ENCODE measurements at regions not wholly inside any gene's neighbourhood (a gene's known extent, or its start where the extent isn't known, plus 50 kb on each side); places are given as distances from the start of the nearest gene placed in this dataset.
"Not testable (repeated sequence)": the region's sequence is repeated elsewhere in the genome, so short reads cannot be mapped to it uniquely, and the experiment has no call there.

DNA sequence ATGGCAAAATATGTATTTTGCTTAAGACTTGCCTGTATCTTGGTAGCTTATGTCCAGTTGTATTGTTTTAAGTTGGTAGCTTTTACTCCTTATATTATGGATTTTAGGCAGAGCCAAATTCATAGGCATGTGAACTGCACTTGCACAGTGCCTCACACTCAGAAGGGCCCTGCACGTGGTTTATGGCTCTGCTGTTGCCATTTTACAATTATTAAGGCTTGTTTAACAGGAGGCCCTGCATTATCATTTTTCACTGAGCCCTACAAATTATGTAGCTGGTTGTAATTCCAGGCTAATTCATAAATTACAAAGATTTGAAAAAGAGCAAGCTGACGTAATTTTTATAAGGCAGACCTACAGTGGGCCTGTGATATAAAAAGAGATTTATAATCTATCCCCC, 537.6 kb upstream of the UBE2E2 start:
- Mint-ChIP-seq H3K9me3 (no peaks in the 10 kb centered on the region), H3K4me3 (no peak overlapping the region), H3K27me3 (no peaks in the 10 kb centered on the region), H3K4me1 (ENCODE audit: low read depth) (no peaks in the 10 kb centered on the region), H3K27ac (no peak overlapping the region), H3K36me3 (ENCODE audit: low read depth) (no peaks in the 10 kb centered on the region)

DNA sequence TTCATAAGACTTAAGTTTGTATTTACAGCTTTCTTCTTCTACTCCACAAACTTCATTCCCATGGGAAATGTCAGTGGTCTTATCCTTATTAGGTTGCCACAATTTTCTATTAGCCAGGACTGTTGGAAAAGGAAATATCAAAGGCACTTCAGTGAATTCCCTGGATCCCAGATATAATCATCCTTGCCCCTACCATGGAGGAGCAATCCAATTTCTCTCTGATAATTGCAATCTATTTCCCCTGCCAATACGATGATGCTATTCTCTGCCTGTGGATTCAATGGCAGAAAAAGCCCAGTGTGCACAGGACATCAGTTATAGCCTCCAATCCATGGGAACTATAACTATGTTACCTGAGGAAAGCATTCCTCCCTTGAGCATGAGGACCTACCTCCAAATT, 536.4 kb upstream of the UBE2E2 start:
- Mint-ChIP-seq H3K4me1 (ENCODE audit: low read depth) (no peaks in the 10 kb centered on the region), H3K4me3 (no peak overlapping the region), H3K27ac (no peak overlapping the region), H3K9me3 (no peaks in the 10 kb centered on the region), H3K27me3 (no peaks in the 10 kb centered on the region), H3K36me3 (ENCODE audit: low read depth) (no peaks in the 10 kb centered on the region)

DNA sequence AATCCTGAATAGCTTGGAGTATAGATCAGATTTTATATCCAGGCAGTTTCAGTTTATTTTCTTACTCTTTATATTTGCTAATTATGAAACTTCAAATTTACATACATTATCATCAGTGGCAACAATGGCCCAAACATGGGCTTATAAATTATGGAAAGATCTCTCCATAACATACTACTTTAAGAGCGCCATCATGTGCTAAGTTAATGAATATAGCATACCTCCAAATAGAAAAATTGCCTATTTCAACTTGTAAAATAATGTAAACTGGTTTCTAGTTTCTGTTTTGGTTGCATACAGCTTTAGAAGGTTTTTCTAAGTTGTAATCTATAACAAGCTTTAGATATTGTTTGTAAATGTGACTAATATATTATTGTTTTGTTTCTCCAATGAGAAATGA, 531.3 kb upstream of the UBE2E2 start:
- peaks cover 8% of the 10 kb centered on the region for H3K9me3 Mint-ChIP-seq
- H3K4me3 Mint-ChIP-seq, result no peak overlapping the region
- no peaks in the 10 kb centered on the region for H3K36me3 Mint-ChIP-seq (ENCODE audit: low read depth)
- H3K4me1 Mint-ChIP-seq (ENCODE audit: low read depth), result no peaks in the 10 kb centered on the region
- no peaks in the 10 kb centered on the region for H3K27me3 Mint-ChIP-seq
- H3K27ac Mint-ChIP-seq, result no peak overlapping the region

- Mint-ChIP-seq H3K4me3 (no peak overlapping the region), H3K27me3 (peaks cover 6% of the 10 kb centered on the region), H3K27ac (no peak overlapping the region), H3K36me3 (ENCODE audit: low read depth) (no peaks in the 10 kb centered on the region), H3K4me1 (ENCODE audit: low read depth) (no peaks in the 10 kb centered on the region), H3K9me3 (peaks cover 6% of the 10 kb centered on the region)
Observed at GRCh38 chr3:22684739-22685138, 518.4 kb upstream of the UBE2E2 start.

DNA sequence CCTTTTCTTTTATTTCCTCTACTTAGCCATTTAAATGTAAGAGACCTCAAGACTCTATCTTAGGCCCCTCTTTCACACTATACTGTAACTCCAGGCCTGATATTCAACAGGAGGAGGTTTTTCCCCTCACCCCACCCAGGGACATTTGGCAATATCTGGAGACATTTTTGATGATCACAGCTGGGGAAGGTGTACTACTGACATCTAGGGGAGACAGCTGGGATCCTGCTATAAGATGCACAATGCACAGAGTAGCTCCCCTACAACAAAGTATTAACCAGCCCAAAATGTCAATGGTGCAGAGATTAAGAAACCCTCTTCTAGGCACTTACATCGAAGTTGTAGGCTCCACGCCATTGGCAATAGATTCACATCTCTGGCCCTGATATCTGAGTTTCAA, 517.5 kb upstream of the UBE2E2 start:
- Mint-ChIP-seq H3K27ac (no peak overlapping the region), H3K36me3 (ENCODE audit: low read depth) (no peaks in the 10 kb centered on the region), H3K4me1 (ENCODE audit: low read depth) (no peaks in the 10 kb centered on the region), H3K4me3 (no peak overlapping the region), H3K9me3 (peaks cover 4% of the 10 kb centered on the region), H3K27me3 (peaks cover 2% of the 10 kb centered on the region)

- H3K27me3 Mint-ChIP-seq, result no peaks in the 10 kb centered on the region
- H3K4me1 Mint-ChIP-seq (ENCODE audit: low read depth), result no peaks in the 10 kb centered on the region
- H3K9me3 Mint-ChIP-seq, result no peaks in the 10 kb centered on the region
- no peak overlapping the region for H3K4me3 Mint-ChIP-seq
- H3K27ac Mint-ChIP-seq, result no peak overlapping the region
- no peaks in the 10 kb centered on the region for H3K36me3 Mint-ChIP-seq (ENCODE audit: low read depth)
Observed at GRCh38 chr3:22691407-22691806, 511.7 kb upstream of the UBE2E2 start.

GRCh38 chr3:22691856-22692628, 511.1 kb upstream of the UBE2E2 start:
- no peak overlapping the region for H3K27ac Mint-ChIP-seq
- H3K9me3 Mint-ChIP-seq, result no peaks in the 10 kb centered on the region
- H3K27me3 Mint-ChIP-seq, result no peaks in the 10 kb centered on the region
- no peak overlapping the region for H3K4me3 Mint-ChIP-seq
- H3K36me3 Mint-ChIP-seq (ENCODE audit: low read depth), result no peaks in the 10 kb centered on the region
- no peaks in the 10 kb centered on the region for H3K4me1 Mint-ChIP-seq (ENCODE audit: low read depth)

DNA sequence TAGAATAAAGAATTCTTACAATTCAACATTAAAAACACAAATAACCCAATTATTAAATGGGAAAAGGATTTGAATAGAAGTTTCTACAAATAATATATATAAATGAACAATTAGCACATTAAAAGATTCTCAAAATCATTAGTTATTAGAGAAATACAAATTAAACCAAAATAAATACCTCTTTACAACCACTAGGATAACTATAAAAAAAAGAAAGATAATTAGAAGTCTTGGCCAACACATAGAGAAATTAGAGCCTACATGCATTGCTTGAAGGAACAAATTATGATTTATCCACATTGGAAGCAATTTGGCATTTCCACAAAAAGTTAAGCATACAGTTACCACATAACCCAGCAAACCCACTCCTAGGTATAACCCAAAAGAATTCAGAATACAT, 502.3 kb upstream of the UBE2E2 start:
- H3K4me1 Mint-ChIP-seq (ENCODE audit: low read depth), result no peaks in the 10 kb centered on the region
- no peak overlapping the region for H3K27ac Mint-ChIP-seq
- no peaks in the 10 kb centered on the region for H3K9me3 Mint-ChIP-seq
- no peak overlapping the region for H3K4me3 Mint-ChIP-seq
- no peaks in the 10 kb centered on the region for H3K36me3 Mint-ChIP-seq (ENCODE audit: low read depth)
- no peaks in the 10 kb centered on the region for H3K27me3 Mint-ChIP-seq

GRCh38 chr3:22704166-22704565, 499.0 kb upstream of the UBE2E2 start:
- no peaks in the 10 kb centered on the region for H3K36me3 Mint-ChIP-seq (ENCODE audit: low read depth)
- H3K27ac Mint-ChIP-seq, result no peak overlapping the region
- no peaks in the 10 kb centered on the region for H3K4me1 Mint-ChIP-seq (ENCODE audit: low read depth)
- peaks cover 3% of the 10 kb centered on the region for H3K9me3 Mint-ChIP-seq
- H3K4me3 Mint-ChIP-seq, result no peak overlapping the region
- no peaks in the 10 kb centered on the region for H3K27me3 Mint-ChIP-seq

- Mint-ChIP-seq H3K27ac (no peak overlapping the region), H3K27me3 (no peaks in the 10 kb centered on the region), H3K4me1 (ENCODE audit: low read depth) (no peaks in the 10 kb centered on the region), H3K4me3 (no peak overlapping the region), H3K36me3 (ENCODE audit: low read depth) (no peaks in the 10 kb centered on the region), H3K9me3 (peaks cover 9% of the 10 kb centered on the region)
Observed at GRCh38 chr3:22704571-22705354, 498.4 kb upstream of the UBE2E2 start.

GRCh38 chr3:22706922-22707321, 496.2 kb upstream of the UBE2E2 start:
- not testable (repeated sequence) for H3K27me3 Mint-ChIP-seq; H3K4me3 Mint-ChIP-seq; H3K36me3 Mint-ChIP-seq (ENCODE audit: low read depth); H3K27ac Mint-ChIP-seq; H3K4me1 Mint-ChIP-seq (ENCODE audit: low read depth)
- peaks cover 11% of the 10 kb centered on the region for H3K9me3 Mint-ChIP-seq

GRCh38 chr3:22713936-22714335, 489.2 kb upstream of the UBE2E2 start:
- H3K27me3 Mint-ChIP-seq, result no peaks in the 10 kb centered on the region
- no peaks in the 10 kb centered on the region for H3K4me1 Mint-ChIP-seq (ENCODE audit: low read depth)
- H3K27ac Mint-ChIP-seq, result no peak overlapping the region
- no peaks in the 10 kb centered on the region for H3K36me3 Mint-ChIP-seq (ENCODE audit: low read depth)
- no peak overlapping the region for H3K4me3 Mint-ChIP-seq
- peaks cover 10% of the 10 kb centered on the region for H3K9me3 Mint-ChIP-seq

GRCh38 chr3:22714749-22715148, 488.4 kb upstream of the UBE2E2 start:
- Mint-ChIP-seq H3K9me3 (peaks cover 2% of the 10 kb centered on the region), H3K27me3 (no peaks in the 10 kb centered on the region), H3K4me1 (ENCODE audit: low read depth) (no peaks in the 10 kb centered on the region), H3K36me3 (ENCODE audit: low read depth) (no peaks in the 10 kb centered on the region), H3K27ac (no peak overlapping the region), H3K4me3 (no peak overlapping the region)

GRCh38 chr3:22720596-22720995, 482.5 kb upstream of the UBE2E2 start:
- H3K9me3 Mint-ChIP-seq, result no peaks in the 10 kb centered on the region
- H3K27ac Mint-ChIP-seq, result no peak overlapping the region
- no peaks in the 10 kb centered on the region for H3K27me3 Mint-ChIP-seq
- H3K4me3 Mint-ChIP-seq, result no peak overlapping the region
- no peaks in the 10 kb centered on the region for H3K36me3 Mint-ChIP-seq (ENCODE audit: low read depth)
- no peaks in the 10 kb centered on the region for H3K4me1 Mint-ChIP-seq (ENCODE audit: low read depth)

- Mint-ChIP-seq H3K27ac (no peak overlapping the region), H3K36me3 (ENCODE audit: low read depth) (no peaks in the 10 kb centered on the region), H3K27me3 (no peaks in the 10 kb centered on the region), H3K4me1 (ENCODE audit: low read depth) (no peaks in the 10 kb centered on the region), H3K9me3 (no peaks in the 10 kb centered on the region), H3K4me3 (no peak overlapping the region)
Observed at GRCh38 chr3:22724420-22724819, 478.7 kb upstream of the UBE2E2 start.

DNA sequence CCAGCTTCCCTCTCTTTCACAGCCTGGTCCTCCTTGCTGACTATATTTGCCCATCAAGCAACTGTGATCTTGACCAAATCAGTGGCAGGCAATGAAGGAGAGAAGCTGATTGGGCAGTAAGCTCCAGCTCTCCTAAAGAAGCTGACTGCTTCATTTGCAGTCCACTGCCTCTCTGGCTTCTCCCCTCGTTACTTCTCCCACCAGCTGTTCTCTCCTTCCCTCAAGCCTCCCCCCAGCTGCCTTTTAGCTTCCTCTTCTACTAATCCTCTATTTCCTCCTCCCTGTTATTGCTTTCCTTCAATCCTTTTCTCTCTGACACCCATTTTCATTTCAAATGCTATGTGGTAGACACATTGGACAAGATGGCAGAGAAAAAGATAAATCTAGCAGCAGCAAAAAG, 474.7 kb upstream of the UBE2E2 start:
- H3K27ac Mint-ChIP-seq, result no peak overlapping the region
- H3K27me3 Mint-ChIP-seq, result no peaks in the 10 kb centered on the region
- no peak overlapping the region for H3K4me3 Mint-ChIP-seq
- no peaks in the 10 kb centered on the region for H3K9me3 Mint-ChIP-seq
- H3K4me1 Mint-ChIP-seq (ENCODE audit: low read depth), result no peaks in the 10 kb centered on the region
- H3K36me3 Mint-ChIP-seq (ENCODE audit: low read depth), result no peaks in the 10 kb centered on the region
